ENCODE measurements at regions not wholly inside any gene's neighbourhood (a gene's known extent, or its start where the extent isn't known, plus 50 kb on each side); places are given as distances from the start of the nearest gene placed in this dataset.

DNA sequence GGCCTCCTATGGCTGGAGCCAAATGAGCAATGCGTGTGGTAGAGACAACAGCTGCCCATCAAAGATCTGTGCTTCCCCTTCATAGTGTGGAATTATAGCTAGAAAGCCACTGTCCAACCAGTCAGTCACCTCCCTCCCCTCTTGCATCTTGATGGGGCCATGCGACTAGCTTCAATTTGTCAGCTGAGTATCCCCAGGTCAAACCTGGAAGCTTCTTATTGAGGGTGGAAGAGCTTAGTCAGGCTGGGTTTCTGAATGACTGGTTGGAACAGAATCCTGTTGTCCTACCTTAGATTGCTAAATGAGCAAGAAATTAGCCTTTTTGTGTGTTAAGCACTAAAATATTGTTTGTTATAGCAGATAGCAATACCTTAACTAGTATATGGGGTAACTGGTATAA, 625.4 kb downstream of the PTPRC start:
- in situ Hi-C loops (cut with HindIII; ENCODE audit: low sequenced_read_pairs) = no loop called here

DNA sequence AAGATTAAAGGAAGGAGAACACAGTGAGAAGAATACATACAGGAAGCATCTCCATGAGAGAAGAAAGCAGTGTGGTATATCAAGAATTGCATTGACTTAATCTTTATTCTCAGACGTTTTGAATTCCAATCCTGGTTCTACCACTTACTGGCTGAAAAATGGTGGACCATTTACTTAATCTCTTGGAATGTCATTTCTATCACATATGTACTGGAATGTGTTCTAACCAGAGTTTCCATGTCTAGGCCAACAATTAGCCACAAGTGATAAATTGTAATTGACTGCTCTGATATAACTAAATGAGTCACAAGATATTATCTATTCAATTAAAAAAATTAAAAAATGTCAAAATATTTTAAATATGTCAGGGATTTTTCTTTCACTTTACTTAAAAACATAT, 626.1 kb downstream of the PTPRC start:
- in situ Hi-C loops (cut with HindIII; ENCODE audit: low sequenced_read_pairs) = no loop called here

DNA sequence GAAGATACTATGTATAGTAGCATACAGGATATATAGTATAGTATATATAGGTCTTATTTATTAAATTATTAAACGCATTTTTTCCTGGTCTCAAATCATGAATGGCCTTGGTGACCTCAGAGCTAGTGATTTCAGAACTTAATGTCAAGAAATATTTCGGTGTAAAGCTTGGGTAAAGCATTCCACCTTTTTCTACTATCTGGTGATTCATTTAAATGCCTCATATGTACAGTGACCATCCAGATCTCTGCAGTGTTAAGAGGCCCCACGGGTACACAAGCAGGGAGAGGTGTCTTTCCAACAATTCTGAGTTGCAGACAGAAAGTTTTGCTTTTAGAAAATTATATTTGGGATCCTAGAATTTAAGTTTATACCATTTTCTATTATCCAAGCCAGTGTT, 626.5 kb downstream of the PTPRC start:
- in situ Hi-C loops (cut with HindIII; ENCODE audit: low sequenced_read_pairs) = no loop called here

DNA sequence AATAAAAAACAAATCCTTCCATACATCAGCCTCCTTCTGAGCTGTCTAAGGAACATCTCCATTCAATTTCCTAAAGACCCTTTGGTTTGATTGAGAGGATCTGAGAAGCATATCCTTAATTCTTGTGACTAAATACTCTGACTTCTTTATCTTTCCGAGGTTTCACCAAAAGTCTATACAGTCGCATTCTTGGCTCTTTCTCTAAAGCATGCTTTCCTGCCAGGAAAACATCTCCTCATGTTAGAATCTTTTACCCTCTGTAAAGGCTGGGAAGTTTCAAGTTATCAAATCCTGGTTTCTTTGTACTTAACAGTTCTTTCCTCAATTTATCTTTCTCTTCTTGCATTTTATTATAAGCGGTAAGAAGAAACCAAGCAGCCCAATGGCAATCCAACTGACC, 630.4 kb downstream of the PTPRC start:
- in situ Hi-C loops (cut with HindIII; ENCODE audit: low sequenced_read_pairs) = no loop called here

DNA sequence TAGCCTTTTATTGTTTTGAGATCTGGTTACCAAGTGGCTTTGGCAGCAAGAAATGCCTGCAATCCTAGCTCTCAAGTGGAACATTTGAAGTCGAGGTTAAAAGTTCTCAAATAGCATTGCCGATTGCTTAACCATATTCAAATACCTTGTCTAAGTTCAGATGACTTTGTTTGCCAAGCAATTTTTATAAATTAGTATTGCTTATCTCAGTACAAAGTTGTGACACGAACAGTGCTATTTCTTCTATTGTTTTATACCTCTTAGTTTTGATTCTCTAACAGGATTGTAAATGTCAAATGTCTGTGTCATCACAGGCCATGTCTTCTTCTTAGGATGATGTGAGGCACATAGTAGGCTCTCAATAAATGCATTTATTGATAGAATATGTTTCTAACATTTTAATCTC, 633.3 kb downstream of the PTPRC start:
- in situ Hi-C loops (cut with HindIII; ENCODE audit: low sequenced_read_pairs) = no loop called here

DNA sequence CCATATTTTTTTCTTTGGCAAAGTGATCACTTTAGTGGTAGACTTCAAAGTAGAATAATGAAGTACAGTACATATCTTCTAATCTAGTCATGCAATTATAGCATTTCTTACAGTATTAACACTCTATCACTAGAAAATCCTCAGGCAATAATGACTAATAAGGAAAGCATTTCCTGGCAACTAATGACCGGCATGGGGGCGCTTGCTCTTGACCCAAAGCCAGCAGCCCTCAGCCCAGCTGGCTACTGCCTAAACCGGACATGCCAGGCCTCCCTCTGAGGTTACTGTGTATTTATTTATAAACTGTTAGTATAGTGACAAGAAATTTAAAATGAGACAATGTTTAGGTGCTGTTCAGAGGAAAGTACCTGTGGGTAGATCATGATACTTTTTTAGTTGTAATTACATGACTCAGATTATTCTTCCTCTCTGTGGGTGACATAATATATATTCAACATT, 633.8 kb downstream of the PTPRC start:
- in situ Hi-C loops (cut with HindIII; ENCODE audit: low sequenced_read_pairs) = no loop called here

DNA sequence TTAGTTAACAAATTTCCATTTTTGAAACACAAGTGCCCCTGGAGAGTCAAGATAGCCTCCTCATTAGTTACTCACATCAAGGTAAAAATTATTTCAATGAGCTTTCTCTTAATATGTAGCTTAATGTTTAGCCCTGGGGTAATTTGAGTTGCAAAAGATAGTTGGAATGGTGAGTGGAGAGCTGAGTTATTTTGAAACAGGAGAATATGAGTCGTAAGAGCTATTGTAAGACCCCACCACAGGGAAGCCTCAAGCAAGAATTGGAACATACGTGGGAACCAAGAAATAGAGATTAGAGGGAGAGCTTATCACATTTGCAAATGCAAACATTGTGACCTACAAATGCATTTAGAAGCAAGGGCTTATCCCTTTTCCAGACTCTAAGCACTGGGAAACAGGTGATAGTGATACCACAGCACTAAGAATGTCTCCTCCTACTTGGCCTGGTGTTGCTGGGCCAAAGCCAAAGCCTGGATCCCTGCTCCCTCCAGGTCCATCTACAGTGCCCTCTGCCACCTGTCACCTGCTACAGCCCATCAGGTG, 635.1 kb downstream of the PTPRC start:
- in situ Hi-C loops (cut with HindIII; ENCODE audit: low sequenced_read_pairs) = no loop called here

DNA sequence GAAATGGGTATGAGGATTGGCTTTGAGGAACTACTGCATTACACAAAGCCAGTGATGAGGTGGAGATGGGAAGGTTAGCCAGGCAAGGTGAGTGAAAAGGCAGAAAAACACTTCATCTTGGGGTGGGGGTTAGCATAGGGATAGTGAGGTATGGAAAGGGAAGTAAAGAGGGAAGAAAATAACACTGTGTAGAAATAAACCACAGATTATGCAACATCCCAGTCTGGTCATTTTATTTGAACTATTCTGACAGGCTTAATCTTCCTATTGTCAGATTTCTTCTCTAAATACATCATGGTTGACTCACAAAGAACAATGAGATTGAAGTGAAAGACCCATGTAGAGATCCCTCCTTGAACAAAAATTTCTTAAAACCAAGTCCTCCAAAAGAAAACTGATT, 640.2 kb downstream of the PTPRC start:
- in situ Hi-C loops (cut with HindIII; ENCODE audit: low sequenced_read_pairs) = no loop called here

DNA sequence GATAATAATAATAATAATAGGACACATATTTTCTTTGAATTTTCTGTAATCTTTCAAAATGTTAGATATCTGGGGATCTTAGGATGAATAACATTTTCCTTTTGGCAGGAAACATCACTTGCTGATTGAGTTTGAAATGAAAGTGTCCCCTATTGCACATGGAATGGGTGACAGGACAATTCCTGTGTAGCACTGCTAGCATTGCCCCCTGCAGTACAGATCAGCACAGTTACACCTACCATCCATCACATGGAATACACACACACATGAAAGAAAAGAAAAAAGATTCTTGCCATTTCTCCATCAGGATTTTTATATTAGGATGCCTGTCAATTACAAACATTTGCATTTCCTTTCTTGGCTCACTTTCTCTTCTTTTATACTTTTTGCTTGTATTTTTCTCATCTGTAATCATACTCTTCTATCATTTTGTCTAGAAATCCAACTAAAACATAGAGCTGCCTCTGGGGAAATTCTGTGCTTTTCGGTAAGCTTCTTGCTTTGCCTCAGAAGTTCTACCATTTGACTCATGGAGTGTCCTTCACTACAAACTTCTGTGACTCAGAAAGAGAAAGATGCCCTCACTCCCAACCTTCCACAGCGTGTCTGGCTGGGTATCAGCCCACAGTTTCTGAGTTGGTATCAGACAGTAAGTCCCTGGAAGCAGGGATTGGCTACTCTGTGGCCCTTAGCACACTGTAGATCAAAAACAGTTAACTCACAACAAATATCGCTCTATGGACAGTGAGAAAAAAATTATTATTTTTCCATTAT, 641.2 kb downstream of the PTPRC start:
- in situ Hi-C loops (cut with HindIII; ENCODE audit: low sequenced_read_pairs) = loop anchor here (5.0 kb wide), 1 partner anchor 43 kb away; no protein-coding TSS in a partner anchor

DNA sequence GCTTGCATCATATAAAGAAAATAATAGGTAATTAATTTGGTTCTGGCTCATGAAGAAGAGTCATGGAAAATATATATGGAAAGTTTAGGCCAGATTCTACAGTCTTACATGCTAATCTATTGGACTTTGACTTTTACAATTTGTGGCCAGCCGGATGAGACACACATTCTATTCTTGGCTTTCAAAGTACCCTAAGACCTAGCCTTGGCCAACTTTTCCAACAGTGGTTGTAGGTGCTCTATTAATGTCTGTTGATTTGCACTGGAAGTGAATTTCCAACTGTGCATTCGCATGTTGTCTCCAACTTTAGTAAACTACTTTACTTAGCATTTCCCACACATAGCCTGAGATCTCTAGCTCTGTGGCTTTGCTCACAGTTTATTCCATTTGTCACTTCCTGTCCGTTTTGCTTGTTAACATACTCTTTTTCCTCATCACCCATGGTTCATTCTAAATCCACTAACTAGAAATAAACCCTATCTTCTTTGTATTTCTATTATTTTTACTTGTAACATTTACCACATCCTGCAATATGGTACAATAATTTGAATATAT, 644.0 kb downstream of the PTPRC start:
- in situ Hi-C loops (cut with HindIII; ENCODE audit: low sequenced_read_pairs) = loop anchor here (5.0 kb wide), 1 partner anchor 46 kb away; no protein-coding TSS in a partner anchor

DNA sequence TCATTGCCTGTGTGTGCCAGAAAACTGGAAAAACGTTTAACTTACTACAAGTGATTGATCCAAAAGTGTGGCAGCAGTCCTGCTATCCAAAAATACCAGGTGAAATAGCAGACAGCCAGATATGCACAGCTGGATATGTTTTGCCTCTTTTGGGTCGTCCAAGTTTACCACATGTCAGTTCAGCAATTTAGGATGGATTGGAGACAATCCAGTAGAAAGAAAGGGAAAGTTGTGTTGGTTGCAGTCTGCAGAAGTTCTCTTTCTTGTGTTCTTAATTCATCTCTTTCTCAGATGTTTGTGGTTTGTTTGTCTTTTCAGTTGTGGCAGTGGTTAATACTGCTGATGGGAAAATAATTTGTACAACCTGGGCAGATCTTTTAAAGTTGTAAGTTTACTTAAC, 645.0 kb downstream of the PTPRC start:
- in situ Hi-C loops (cut with HindIII; ENCODE audit: low sequenced_read_pairs) = loop anchor here (5.0 kb wide), 1 partner anchor 46 kb away; no protein-coding TSS in a partner anchor

DNA sequence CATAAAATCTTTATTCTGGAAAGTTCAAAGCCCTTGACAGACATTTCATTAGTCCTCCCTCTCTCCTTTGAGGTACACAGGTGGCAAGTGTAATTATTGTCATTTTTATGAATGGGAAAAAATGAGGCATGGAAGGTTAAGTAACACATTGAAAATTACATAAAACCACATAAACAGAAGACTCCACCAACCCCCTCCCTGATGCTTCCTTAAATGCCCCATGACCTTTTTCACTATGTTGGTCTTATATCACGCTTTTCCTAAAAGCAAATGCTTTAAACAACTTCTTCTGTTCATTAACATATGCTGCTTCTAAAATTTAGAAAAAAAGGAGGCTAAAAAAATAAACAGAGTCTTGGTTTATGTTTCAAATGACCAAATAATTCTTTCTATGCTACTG, 648.4 kb downstream of the PTPRC start:
- in situ Hi-C loops (cut with HindIII; ENCODE audit: low sequenced_read_pairs) = no loop called here

DNA sequence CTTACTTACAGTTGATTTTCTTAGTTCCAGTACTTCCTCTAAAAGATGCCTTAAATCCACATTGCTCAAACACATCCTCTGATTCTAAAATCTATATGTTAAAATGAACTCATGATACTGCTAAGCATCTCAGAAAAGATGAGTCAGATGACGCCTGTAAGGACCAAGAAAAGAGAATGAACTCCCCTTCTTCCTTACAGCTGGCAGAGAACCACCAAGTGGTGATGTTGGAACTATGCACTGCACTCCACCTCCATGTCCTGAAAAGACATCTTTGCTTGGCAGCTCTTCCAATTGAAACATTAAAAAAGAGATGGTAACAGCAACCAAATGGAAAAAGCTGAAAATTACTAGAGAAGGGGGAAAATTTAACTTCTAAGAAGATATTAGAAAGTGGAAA, 648.8 kb downstream of the PTPRC start:
- in situ Hi-C loops (cut with HindIII; ENCODE audit: low sequenced_read_pairs) = no loop called here

DNA sequence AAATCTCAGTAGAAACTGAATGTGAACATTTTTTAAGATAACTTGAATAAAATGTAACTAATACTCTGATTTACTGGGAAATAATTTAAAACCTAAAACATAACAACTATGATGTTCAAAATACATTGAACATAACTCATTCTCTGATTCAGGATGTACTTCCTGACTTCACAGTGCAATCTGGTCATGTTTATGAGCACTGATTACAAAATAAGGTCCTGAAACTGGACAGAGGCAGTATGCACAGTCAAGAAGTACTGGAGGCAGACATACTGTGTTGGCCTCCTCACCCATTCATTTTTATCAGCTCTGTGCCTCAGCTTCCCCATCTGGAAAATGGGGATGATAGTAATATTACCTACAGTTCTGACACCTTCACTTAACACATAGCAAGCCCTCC, 651.3 kb downstream of the PTPRC start:
- in situ Hi-C loops (cut with HindIII; ENCODE audit: low sequenced_read_pairs) = no loop called here

DNA sequence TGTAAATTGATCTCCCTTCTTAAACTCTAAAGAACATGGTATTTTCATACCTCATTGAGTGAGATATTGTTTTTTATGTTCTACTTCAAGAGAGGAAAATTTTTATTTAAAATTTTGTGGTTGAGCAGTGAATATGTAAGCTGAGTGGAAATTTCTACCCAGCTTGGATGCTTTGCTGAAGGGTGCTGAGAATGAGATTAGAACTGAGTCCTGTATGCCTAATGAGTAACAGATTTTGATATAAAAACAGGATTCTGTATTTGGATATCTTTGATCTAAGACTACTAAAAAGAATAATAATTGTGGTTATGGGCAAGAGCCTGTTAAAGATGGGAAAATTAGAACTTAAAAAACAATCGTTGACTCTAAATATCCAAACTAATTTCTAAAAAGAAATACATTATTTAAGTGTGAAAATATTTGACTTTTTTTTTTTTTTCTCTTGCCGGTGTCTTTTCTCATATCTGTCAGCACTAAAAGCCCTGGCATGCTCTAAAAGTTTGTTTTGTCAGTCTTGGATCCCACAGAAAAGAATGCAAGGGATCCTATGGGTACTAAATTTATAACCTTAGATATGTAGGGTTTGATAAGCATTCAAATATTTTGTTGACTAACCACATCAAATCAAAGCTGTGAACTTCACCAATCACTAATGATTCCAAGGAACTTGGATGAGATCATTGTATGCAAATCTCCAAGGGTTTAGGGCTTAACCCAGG, 652.3 kb downstream of the PTPRC start:
- in situ Hi-C loops (cut with HindIII; ENCODE audit: low sequenced_read_pairs) = no loop called here

DNA sequence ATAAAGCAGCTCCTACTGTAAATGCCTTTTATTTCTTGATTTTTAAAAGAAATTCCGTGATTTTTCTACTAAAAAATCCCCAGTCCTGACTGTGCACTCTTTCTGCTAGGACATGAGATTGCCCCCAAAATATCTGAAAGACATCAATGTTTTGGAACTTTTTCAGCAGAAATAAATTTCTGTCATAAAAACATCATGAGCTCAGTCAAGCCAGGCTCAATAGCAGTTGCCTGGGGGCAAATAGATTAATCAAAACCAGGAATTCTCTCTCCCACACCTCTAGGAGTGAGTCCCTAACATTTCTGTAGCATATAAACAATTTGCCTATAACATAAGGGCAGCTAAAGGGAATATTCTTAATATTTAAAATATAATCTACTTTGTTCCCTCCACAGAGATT, 654.1 kb downstream of the PTPRC start:
- in situ Hi-C loops (cut with HindIII; ENCODE audit: low sequenced_read_pairs) = no loop called here

DNA sequence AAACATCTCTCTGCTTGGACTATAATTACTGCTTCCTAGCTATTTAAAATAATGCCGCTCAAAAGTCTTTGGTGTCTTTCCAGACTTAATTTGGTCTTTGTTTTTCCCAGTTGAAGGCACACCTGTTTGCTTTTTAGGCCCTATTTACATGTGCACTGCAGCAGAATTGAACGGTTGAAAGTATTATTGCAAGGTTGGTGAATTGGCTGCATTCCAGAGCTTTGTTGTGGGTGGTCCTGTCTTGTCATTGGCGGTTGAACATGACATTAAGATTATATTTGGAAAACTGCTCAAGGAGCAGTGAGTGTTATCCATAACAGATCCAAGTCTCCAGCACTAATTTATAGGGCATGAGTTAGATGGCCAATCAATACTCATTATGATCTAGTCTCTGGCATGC, 656.3 kb downstream of the PTPRC start:
- in situ Hi-C loops (cut with HindIII; ENCODE audit: low sequenced_read_pairs) = no loop called here

DNA sequence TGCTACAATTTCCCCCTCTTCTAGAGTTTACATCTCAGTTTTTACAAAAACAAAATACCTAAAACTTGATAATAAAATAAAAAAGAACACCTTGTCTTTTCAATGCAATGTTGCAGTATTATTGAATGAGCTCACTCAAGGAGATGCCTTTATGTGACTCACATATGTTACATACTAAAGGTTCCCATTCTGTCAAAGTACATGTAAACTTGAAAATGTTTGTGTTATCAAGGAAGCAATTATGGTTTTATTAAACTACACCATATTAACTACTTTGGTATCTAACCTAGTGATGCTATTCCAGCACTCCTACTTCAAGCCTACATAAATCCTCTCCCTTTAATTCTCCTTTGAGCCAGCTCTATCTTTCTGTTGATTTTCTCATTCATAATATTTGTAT, 658.3 kb downstream of the PTPRC start:
- in situ Hi-C loops (cut with HindIII; ENCODE audit: low sequenced_read_pairs) = no loop called here

DNA sequence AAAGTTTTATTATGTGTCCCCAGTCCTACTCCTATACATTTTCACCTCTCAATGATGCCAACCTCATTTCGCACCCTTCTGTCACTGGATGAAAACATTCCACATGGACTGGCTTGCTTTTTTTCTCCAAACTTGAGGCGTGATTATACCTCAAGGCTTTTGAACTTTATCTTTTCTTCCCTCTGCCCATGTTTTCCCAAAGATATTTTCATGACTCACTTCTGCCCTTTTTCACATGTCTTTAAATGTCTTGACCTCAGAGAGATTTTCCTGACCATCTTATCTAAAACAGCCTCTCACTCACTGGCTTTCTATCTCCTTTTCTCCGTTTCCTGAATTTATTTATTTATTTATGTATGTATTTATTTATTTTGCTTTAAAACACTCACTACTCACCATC, 659.0 kb downstream of the PTPRC start:
- in situ Hi-C loops (cut with HindIII; ENCODE audit: low sequenced_read_pairs) = no loop called here

DNA sequence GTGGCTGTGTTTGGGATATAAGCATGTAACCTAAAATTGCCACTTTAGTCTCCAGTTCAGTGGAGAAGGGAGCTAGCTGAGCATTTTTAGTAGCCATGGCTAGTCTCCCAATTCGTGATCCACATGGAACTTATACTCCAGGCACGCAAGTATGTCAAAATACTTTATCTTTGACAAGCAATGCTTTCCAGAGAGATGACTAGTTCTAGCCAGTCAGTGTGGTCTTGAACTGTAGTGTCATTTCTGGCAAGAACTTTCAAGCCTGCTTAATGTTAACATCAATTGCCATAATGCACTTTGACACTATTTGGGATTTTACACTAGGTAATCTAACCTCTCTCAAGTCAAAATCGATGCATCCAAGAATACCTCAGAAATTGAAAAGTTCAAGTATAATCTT, 660.0 kb downstream of the PTPRC start:
- in situ Hi-C loops (cut with HindIII; ENCODE audit: low sequenced_read_pairs) = no loop called here

DNA sequence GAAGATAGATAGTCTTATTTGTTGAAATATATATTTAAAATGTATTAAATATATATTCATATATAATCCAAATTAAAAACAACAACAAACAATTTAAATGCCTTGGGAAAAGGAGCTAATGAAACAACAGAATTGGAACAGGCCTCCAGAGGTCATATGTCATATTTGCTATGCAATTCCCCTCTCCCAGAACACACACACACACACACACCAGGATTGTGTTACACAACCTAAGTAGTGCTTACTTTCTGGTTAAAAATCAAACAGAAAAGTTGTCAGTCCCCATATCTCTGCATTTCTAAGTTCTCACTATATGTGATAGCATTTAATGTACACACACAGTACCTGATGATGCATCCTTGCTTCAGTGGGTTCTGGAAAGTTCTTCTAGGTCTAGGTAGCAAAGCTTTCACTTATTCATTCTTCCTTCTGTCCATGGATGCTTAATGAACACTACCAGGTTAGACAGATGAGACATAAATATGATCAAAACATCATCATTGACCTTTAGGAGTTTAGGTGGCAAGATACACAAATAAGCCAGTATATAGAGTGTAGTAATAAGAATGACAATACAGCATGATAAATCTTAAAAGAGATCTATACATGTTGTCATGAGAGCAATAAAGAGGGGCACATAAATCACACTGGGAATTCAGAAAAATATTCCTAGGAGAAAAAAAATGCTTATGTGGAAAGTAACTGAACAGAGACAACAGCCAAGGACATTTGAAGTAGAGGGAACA, 662.8 kb downstream of the PTPRC start:
- in situ Hi-C loops (cut with HindIII; ENCODE audit: low sequenced_read_pairs) = no loop called here
